D721Med (cell line): ENCODE measurements at regions not wholly inside any gene's neighbourhood (a gene's known extent, or its start where the extent isn't known, plus 50 kb on each side); places are given as distances from the start of the nearest gene placed in this dataset.

Source experiments
- DNase-seq: peaks from one replicate; pipeline ENCODE4 v3.0.0; 2011; ENCODE audit warnings: low spot score; ENCODE audit not compliant: insufficient read length
- FAIRE-seq: peaks from 2 replicates; lab custom pipeline; 2011; peaks lifted over from hg19 to GRCh38; lab: Jason Lieb, UNC
- TF ChIP-seq, protein P1 (sequence below): IDR thresholded peaks from 2 replicates; pipeline ENCODE4 v1.5.1; 2012; ENCODE audit warnings: mild to moderate bottlenecking, control low read depth; ENCODE audit not compliant: insufficient read depth; ENCODE audit errors: missing control alignments

DNA sequence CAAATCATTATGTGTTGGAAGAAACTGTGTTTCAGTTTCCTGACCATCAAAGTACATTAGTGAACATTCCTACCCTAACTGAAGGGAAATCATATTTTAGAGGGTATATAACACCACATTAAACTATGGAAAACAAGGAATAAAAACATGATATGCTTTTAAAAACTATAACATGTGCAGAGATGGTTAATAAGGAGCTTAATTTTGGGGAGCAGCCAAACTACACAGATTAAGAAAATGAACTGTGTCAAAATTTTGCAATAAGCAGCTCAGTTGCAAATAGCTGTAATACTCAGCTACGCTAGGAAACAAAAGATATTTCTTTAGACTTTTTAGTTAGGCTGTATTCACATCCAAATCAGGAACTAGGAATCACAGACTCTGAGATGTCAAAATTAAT is 1115.7 kb upstream of the CELF2 start:
- TF ChIP-seq, protein P1, sequence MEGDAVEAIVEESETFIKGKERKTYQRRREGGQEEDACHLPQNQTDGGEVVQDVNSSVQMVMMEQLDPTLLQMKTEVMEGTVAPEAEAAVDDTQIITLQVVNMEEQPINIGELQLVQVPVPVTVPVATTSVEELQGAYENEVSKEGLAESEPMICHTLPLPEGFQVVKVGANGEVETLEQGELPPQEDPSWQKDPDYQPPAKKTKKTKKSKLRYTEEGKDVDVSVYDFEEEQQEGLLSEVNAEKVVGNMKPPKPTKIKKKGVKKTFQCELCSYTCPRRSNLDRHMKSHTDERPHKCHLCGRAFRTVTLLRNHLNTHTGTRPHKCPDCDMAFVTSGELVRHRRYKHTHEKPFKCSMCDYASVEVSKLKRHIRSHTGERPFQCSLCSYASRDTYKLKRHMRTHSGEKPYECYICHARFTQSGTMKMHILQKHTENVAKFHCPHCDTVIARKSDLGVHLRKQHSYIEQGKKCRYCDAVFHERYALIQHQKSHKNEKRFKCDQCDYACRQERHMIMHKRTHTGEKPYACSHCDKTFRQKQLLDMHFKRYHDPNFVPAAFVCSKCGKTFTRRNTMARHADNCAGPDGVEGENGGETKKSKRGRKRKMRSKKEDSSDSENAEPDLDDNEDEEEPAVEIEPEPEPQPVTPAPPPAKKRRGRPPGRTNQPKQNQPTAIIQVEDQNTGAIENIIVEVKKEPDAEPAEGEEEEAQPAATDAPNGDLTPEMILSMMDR: no peak
- no peak for DNase-seq
- FAIRE-seq: no peak

DNA sequence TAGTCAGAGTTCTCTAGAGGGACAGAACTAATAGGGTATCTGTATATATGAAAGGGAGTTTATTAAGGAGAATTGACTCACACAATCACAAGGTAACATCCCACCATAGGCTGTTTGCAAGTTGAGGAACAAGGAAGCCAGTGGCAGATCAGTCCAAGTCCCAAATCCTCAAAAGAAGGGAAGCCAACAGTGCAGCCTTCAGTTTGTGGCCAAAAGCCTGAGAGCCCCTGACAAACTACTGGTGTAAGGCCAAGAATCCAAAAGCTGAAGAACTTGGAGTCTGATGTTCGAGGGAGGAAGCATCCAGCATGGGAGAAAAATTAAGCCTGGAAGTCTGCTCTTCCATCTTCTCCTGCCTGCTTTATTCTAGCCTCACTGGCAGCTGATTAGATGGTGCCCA is 1107.2 kb upstream of the CELF2 start:
- FAIRE-seq: no peak
- no peak for DNase-seq
- TF ChIP-seq, protein P1: no peak

DNA sequence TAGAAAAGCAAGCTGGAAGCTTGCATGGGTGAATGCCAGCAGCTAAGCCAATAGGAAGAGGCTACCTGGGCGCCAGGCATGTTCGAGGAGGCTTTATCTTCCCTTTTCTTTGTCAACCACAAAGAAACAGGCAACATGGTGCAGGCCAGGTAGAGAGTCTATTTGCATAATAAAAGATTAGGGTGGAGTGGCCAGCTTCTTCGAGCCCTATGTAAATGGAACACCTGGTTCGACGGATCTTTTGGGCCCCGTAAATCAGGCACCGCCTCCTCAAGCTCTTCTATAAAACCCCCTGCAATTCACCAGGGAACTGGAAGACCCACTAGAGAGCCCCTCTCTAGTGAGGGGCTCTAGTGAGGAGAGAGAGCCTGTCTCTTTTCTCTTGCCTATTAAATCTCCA is 1106.2 kb upstream of the CELF2 start:
- FAIRE-seq: no peak
- TF ChIP-seq, protein P1: no peak
- no peak for DNase-seq

DNA sequence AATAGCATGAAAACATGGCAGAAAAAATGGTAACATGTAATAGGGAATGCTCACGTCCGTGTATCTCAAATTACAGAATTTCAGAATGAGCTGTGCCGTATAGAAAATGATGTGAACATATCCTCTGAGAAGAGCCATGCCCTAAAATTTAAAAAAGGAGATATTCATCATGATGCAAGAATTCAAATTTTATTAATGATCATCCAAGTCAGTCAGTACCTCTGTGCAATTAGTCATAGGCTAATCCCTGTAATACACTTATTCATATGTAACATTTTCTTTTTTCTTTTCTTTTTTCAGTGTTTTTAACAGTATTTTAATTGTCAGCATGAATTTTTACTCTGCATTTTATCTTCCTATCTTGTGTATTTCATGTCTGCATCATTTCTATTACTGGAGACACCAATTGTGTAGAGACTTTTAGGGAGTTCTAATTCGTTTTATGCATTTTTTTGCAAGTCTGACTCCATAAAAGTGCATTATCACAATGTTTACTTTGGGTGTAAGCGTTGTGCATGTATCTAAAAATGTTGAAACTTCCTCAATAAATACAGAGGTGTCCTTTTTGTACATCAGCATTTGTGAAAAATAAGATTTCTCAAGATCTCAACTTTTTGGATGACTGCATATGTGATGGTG is 1103.7 kb upstream of the CELF2 start:
- DNase-seq: no peak
- TF ChIP-seq, protein P1: no peak
- FAIRE-seq: no peak

DNA sequence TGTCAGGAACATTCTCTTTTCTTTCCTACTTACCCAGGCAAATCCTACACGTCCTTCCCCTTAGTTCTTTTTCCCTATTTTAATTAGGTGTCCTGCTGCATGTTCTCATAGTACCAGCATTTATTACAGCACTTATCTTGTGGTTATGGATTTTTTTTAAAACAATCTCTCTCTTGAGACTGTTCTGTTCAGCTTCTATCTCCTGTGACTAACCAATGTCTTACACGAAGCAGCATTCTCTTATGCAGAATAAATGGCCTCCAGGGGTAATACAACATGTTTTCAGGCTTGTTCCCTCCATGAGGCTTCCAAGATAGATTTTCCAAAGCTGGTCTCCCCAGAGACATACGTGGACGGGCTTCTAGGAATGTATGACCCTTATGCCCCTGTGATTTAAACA is 1096.1 kb upstream of the CELF2 start:
- FAIRE-seq (no peak), DNase-seq (no peak)
- TF ChIP-seq, protein P1: no peak

DNA sequence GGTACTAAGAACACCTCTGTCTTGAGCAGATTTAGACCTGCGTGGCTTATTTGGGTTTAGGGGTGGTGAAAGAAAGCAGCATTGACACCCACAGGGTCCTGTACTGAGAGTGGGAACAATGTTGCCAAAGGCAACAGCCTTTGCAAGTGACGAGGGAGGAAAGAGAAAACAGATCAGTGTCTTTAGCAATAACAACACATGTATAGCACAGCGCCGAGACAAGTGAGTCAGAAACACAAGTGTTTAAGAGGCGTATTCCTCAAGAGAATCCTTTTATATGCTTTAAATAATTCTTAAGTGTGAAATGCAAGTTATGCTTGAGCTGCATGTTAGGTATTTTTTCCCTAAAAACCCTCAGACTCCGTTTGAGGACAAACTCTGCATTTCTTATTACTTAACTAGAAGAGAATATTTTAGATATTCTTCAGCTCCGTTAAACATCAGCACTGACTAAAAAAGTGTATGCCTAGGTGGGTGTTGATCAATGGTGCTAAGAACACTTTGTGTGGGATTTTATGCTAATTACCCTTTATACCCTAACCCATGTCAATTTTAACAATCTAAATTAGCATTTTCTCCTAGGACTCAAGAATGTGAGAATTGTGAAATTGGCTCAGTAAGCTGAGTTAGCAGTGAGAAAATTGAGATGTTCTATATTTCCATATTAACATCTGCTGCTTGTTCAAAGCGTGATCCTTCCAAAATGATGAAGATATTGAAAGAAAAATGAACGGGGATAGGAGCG is 1095.4 kb upstream of the CELF2 start:
- FAIRE-seq (no peak), DNase-seq (no peak)
- TF ChIP-seq, protein P1: no peak

DNA sequence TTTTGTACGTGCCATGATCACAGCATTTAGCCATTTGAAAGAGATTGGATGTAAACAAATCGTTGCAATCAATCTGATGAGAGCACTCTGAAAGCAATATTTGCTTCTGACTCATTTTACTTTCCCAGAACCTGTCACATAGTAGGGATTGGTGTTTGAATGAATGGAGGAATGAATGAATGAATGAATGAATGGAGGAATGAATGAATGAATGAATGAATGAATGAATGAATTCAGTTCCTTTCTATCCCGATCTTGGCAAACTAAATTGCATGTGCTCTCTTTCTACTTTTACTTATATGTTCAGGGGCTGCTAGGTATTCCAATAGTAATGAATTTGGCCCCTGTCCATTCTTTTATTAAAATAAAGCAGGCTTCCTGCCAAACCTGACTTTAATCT is 1091.7 kb upstream of the CELF2 start:
- FAIRE-seq (no peak), DNase-seq (no peak)
- TF ChIP-seq, protein P1: no peak
